HEK293 (cell line): ENCODE measurements at regions not wholly inside any gene's neighbourhood (a gene's known extent, or its start where the extent isn't known, plus 50 kb on each side); places are given as distances from the start of the nearest gene placed in this dataset.
A peak's percentile ranks its signal among the peaks of the same experiment; 100 is the strongest.

Source experiments
- CTCF ChIA-PET: fragments of 350-600 bp; formaldehyde crosslinking; extraction: SDS; loops from one replicate; lab custom pipeline; 2021; ENCODE audit warnings: antibody characterized with exemption; lab: Yijun Ruan, JAX
- POLR2A ChIA-PET: fragments of 300-600 bp; formaldehyde crosslinking; extraction: SDS; loops from one replicate; lab custom pipeline; 2020; ENCODE audit warnings: antibody characterized with exemption, inconsistent platforms; lab: Yijun Ruan, JAX
- H3K27ac ChIP-seq: fragments of 200-500 bp; sonication (Bioruptor generic); 2 replicates; pipeline ENCODE4 v1.5.1; 2014; ENCODE audit warnings: low read depth, low read length, control low read depth, inconsistent platforms; ENCODE audit errors: extremely low read depth
- H3K36me3 ChIP-seq, 2 experiments: fragments of 200-500 bp in 1 of 2; sonication (Bioruptor generic) in 1 of 2; 1 replicate in 1 of 2; 2 replicates in 1 of 2; pipeline ENCODE4 v1.5.1; 2014 to 2017; ENCODE audit warnings: inconsistent platforms in 2 of 2, low read length in 2 of 2; ENCODE audit not compliant: control insufficient read depth in 2 of 2, insufficient read depth in 1 of 2
- H3K4me1 ChIP-seq: fragments of 200-500 bp; sonication (Bioruptor generic); 2 replicates; pipeline ENCODE4 v1.5.1; 2014; ENCODE audit warnings: mild to moderate bottlenecking, low read length, inconsistent platforms; ENCODE audit not compliant: control insufficient read depth, insufficient read depth
- H3K4me3 ChIP-seq: 2 replicates; pipeline ENCODE4 v1.5.1; 2011; ENCODE audit warnings: low read depth, mild to moderate bottlenecking, control low read depth, low read length, moderate library complexity
- H3K9me3 ChIP-seq: fragments of 200-500 bp; sonication (Bioruptor generic); 2 replicates; pipeline ENCODE4 v1.5.1; 2014; ENCODE audit warnings: low read depth, low read length, inconsistent platforms; ENCODE audit not compliant: control insufficient read depth, insufficient read depth
- GFI1B ChIP-seq: fragments of 450-650 bp; formaldehyde crosslinking; IDR thresholded peaks from 2 replicates; pipeline ENCODE4 v1.5.1; 2016; ENCODE audit warnings: missing biosample characterization, missing genetic modification characterization
- GLIS1 ChIP-seq: fragments of 450-650 bp; formaldehyde crosslinking; IDR thresholded peaks from 2 replicates; pipeline ENCODE4 v1.5.1; 2016; ENCODE audit warnings: missing biosample characterization, missing genetic modification characterization
- KLF8 ChIP-seq: fragments of 450-650 bp; formaldehyde crosslinking; IDR thresholded peaks from 2 replicates; pipeline ENCODE4 v1.5.1; 2016; ENCODE audit warnings: missing biosample characterization, missing genetic modification characterization
- OVOL3 ChIP-seq: fragments of 450-650 bp; formaldehyde crosslinking; IDR thresholded peaks from 2 replicates; pipeline ENCODE4 v1.5.1; 2016; ENCODE audit warnings: missing biosample characterization, missing genetic modification characterization
- REPIN1 ChIP-seq: fragments of 450-650 bp; formaldehyde crosslinking; IDR thresholded peaks from 2 replicates; pipeline ENCODE4 v1.5.1; 2017; ENCODE audit warnings: missing biosample characterization, missing genetic modification characterization, low read depth
- ZNF10 ChIP-seq: fragments of 450-650 bp; formaldehyde crosslinking; IDR thresholded peaks from 2 replicates; pipeline ENCODE4 v1.5.1; 2017; ENCODE audit warnings: missing biosample characterization, missing genetic modification characterization
- ZNF169 ChIP-seq: fragments of 450-650 bp; formaldehyde crosslinking; IDR thresholded peaks from 2 replicates; pipeline ENCODE4 v1.5.1; 2016; ENCODE audit warnings: missing biosample characterization, missing genetic modification characterization
- ZNF302 ChIP-seq: fragments of 450-650 bp; formaldehyde crosslinking; IDR thresholded peaks from 2 replicates; pipeline ENCODE4 v1.5.1; 2016; ENCODE audit warnings: missing biosample characterization, missing genetic modification characterization, low read depth
- ZNF510 ChIP-seq: fragments of 450-650 bp; formaldehyde crosslinking; IDR thresholded peaks from 2 replicates; pipeline ENCODE4 v1.5.1; 2018; ENCODE audit warnings: mild to moderate bottlenecking, missing genetic modification characterization, missing biosample characterization; ENCODE audit not compliant: insufficient replicate concordance
- ZNF544 ChIP-seq: fragments of 450-650 bp; formaldehyde crosslinking; IDR thresholded peaks from 2 replicates; pipeline ENCODE4 v1.5.0; 2017; ENCODE audit warnings: missing biosample characterization, missing genetic modification characterization
- ZNF548 ChIP-seq: fragments of 450-650 bp; formaldehyde crosslinking; IDR thresholded peaks from 2 replicates; pipeline ENCODE4 v1.5.1; 2016; ENCODE audit warnings: missing biosample characterization, missing genetic modification characterization
- ZNF629 ChIP-seq: fragments of 450-650 bp; formaldehyde crosslinking; IDR thresholded peaks from 2 replicates; pipeline ENCODE4 v1.5.1; 2017; ENCODE audit warnings: missing biosample characterization, missing genetic modification characterization
- ZNF747 ChIP-seq: fragments of 450-650 bp; formaldehyde crosslinking; IDR thresholded peaks from 2 replicates; pipeline ENCODE4 v1.5.1; 2016; ENCODE audit warnings: missing biosample characterization, missing genetic modification characterization
- TF ChIP-seq, protein P1 (sequence below): fragments of 450-650 bp; formaldehyde crosslinking; IDR thresholded peaks from 2 replicates; pipeline ENCODE4 v1.5.1; 2016; ENCODE audit warnings: missing biosample characterization, missing genetic modification characterization
- TF ChIP-seq, protein P2 (sequence below): fragments of 450-650 bp; formaldehyde crosslinking; IDR thresholded peaks from 2 replicates; pipeline ENCODE4 v1.5.1; 2016; ENCODE audit warnings: missing biosample characterization, missing genetic modification characterization, low read depth
- TF ChIP-seq, protein P3 (sequence below): fragments of 450-650 bp; formaldehyde crosslinking; IDR thresholded peaks from 2 replicates; pipeline ENCODE4 v1.5.1; 2016; ENCODE audit warnings: missing biosample characterization, missing genetic modification characterization
- TF ChIP-seq, protein P4 (sequence below): fragments of 450-650 bp; formaldehyde crosslinking; IDR thresholded peaks from 2 replicates; pipeline ENCODE4 v1.5.1; 2016; ENCODE audit warnings: missing biosample characterization, missing genetic modification characterization
- TF ChIP-seq, protein P5 (sequence below): fragments of 450-650 bp; formaldehyde crosslinking; IDR thresholded peaks from 2 replicates; pipeline ENCODE4 v1.5.1; 2016; ENCODE audit warnings: missing biosample characterization, missing genetic modification characterization

DNA sequence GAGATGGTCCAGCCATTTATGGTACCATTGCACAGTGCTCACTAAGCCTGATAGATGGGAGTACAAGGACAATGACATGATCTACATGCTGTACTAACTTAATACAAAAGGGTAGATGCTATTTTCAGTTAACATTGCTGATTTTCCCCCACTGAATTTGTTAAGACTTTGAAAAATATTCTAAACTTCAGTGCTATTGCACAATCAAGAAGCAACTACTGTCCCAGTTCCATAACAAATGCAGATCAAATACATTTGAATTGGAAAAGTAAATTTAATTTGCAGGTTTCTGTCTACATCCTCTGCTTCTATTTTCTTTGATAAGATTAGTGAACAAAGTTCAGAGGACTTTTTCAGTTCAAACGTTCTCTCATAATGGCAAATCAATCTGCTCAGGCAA, 366.8 kb upstream of the FGF13 start (continued):
- TF ChIP-seq, protein P1, sequence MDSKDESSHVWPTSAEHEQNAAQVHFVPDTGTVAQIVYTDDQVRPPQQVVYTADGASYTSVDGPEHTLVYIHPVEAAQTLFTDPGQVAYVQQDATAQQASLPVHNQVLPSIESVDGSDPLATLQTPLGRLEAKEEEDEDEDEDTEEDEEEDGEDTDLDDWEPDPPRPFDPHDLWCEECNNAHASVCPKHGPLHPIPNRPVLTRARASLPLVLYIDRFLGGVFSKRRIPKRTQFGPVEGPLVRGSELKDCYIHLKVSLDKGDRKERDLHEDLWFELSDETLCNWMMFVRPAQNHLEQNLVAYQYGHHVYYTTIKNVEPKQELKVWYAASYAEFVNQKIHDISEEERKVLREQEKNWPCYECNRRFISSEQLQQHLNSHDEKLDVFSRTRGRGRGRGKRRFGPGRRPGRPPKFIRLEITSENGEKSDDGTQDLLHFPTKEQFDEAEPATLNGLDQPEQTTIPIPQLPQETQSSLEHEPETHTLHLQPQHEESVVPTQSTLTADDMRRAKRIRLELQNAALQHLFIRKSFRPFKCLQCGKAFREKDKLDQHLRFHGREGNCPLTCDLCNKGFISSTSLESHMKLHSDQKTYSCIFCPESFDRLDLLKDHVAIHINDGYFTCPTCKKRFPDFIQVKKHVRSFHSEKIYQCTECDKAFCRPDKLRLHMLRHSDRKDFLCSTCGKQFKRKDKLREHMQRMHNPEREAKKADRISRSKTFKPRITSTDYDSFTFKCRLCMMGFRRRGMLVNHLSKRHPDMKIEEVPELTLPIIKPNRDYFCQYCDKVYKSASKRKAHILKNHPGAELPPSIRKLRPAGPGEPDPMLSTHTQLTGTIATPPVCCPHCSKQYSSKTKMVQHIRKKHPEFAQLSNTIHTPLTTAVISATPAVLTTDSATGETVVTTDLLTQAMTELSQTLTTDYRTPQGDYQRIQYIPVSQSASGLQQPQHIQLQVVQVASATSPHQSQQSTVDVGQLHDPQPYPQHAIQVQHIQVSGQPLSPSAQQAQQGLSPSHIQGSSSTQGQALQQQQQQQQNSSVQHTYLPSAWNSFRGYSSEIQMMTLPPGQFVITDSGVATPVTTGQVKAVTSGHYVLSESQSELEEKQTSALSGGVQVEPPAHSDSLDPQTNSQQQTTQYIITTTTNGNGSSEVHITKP (tag by site-specific recombination): no peak
- no peak for TF ChIP-seq ZNF548 (tag by site-specific recombination)
- TF ChIP-seq, protein P2, sequence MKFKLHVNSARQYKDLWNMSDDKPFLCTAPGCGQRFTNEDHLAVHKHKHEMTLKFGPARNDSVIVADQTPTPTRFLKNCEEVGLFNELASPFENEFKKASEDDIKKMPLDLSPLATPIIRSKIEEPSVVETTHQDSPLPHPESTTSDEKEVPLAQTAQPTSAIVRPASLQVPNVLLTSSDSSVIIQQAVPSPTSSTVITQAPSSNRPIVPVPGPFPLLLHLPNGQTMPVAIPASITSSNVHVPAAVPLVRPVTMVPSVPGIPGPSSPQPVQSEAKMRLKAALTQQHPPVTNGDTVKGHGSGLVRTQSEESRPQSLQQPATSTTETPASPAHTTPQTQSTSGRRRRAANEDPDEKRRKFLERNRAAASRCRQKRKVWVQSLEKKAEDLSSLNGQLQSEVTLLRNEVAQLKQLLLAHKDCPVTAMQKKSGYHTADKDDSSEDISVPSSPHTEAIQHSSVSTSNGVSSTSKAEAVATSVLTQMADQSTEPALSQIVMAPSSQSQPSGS (tag by site-specific recombination): no peak

DNA sequence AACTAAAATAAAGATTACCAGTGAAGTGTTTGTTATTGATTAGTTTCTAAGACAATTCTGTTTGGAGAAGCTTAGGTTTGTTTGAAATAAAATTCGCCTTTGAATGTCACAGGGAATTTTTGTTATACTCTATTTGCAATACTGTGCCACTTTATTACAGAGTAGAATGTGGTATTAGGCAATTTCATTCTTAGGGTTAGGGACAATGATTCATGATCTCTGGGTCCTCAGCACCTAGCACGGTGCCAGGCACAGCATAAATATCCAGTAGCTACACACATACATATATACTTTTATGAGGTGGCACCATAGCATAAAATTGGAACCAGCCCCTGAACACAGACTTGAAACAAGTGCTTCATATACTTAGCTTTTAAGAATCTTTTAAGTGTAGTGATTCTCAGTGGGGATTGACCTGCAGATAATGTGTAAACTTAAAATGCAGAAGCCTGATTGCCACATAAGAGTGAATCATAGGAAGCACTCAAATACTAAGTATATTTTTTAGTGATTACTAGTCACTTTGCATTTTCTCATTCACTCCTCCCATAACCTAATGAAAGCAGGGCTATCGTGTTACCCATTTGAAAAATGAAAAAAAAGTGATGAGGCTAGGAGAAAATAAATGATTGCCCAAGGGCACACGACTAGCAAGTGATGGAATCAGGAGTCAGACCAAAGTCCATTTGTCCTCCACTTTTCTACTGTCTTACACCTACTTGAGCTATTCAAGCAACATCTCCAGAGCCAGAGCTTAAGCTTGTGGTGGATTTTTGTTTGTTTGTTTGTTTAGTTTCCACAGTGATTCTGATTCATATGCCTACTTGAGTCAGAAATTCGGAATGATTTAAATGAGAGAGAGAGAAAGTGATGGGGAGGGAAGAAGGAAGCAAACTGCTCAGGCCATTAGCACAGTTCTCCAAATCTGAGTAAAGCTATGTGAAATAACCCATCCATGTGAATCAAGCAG, 366.0 kb upstream of the FGF13 start:
- POLR2A ChIA-PET: no interaction called here
- Histone ChIP-seq H3K36me3 (no peaks in the 10 kb centered on the region), H3K4me3 (no peak overlapping the region), H3K4me1 (peaks cover 4% of the 10 kb centered on the region; the same call in 1 of the 2 replicates), H3K9me3 (no peaks in the 10 kb centered on the region), H3K27ac (no peak overlapping the region)
- no peak for TF ChIP-seq GLIS1 (tag by site-specific recombination)
- CTCF ChIA-PET: no interaction called here

DNA sequence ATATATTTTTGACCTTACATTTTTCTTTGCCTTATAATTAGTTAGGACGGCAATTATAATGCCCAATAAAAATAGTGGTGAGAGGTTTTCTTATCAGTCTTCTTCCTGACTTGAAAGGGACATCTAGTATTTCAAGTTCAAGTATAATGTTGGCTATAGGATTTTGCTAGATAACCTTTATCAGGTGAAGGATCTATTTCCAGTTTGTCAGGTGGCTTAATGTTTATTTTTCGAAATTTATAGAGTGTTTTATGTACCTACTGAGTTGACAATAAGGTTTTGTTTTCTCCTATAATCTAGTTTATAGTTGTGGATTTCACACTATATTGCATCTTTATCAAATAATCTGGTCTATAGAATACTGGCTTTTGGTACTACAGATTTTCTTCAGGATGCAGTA, 351.8 kb upstream of the FGF13 start:
- Histone ChIP-seq H3K4me3 (no peak overlapping the region), H3K36me3 (no peaks in the 10 kb centered on the region), H3K27ac (no peak overlapping the region), H3K4me1 (peaks cover 3% of the 10 kb centered on the region), H3K9me3 (no peaks in the 10 kb centered on the region)
- POLR2A ChIA-PET: no interaction called here
- TF ChIP-seq ZNF10 (tag by site-specific recombination) (peak; percentile 82), ZNF169 (tag by site-specific recombination) (no peak), ZNF544 (no peak)
- TF ChIP-seq, protein P3, sequence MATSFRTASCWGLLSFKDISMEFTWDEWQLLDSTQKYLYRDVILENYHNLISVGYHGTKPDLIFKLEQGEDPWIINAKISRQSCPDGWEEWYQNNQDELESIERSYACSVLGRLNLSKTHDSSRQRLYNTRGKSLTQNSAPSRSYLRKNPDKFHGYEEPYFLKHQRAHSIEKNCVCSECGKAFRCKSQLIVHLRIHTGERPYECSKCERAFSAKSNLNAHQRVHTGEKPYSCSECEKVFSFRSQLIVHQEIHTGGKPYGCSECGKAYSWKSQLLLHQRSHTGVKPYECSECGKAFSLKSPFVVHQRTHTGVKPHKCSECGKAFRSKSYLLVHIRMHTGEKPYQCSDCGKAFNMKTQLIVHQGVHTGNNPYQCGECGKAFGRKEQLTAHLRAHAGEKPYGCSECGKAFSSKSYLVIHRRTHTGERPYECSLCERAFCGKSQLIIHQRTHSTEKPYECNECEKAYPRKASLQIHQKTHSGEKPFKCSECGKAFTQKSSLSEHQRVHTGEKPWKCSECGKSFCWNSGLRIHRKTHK (tag by site-specific recombination): no peak
- CTCF ChIA-PET: no interaction called here

DNA sequence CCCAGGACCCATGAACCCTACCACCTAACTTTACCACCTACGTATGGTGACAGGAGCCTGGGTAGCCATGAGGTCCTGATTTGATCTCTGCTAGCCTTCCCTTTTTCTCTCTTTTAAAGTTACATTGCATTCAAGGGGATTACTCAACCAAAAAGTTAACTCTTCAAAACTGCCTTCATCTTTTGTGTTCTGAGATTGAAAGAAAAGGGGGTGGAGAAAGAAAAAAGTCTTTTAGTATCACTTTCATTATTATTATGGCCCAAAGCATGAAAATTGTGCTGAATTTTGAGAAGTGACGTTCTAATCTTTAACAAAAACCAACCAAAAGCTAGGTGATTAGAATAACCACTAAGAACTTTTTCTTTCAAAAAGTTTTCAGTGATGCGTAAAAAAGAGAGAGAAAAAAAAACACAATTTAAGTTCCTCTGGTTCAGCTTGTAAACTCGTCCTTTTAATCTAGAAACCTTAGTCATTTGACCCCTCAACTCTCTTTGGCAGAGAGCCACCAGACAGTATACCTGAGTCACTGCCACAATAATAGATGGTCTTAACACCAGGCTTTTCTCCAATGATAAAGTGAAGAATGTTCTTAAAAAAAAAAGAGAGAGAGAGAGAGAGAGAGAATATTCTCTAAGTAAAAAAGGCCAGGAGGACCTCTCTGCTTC, 347.4 kb upstream of the FGF13 start:
- Histone ChIP-seq H3K27ac (no peak overlapping the region), H3K9me3 (no peaks in the 10 kb centered on the region), H3K4me1 (peaks cover 3% of the 10 kb centered on the region), H3K4me3 (no peak overlapping the region), H3K36me3 (no peaks in the 10 kb centered on the region)
- ChIA-PET POLR2A (no interaction called here), CTCF (no interaction called here)
- TF ChIP-seq KLF8 (tag by site-specific recombination) (0 out of 2 replicates have a peak, but pooled peaks have one; percentile 26), ZNF629 (tag by site-specific recombination) (no peak), GFI1B (no peak), REPIN1 (tag by site-specific recombination) (no peak), ZNF302 (no peak), ZNF747 (tag by site-specific recombination) (no peak), ZNF510 (no peak), OVOL3 (tag by site-specific recombination) (no peak)
- TF ChIP-seq, protein P4, sequence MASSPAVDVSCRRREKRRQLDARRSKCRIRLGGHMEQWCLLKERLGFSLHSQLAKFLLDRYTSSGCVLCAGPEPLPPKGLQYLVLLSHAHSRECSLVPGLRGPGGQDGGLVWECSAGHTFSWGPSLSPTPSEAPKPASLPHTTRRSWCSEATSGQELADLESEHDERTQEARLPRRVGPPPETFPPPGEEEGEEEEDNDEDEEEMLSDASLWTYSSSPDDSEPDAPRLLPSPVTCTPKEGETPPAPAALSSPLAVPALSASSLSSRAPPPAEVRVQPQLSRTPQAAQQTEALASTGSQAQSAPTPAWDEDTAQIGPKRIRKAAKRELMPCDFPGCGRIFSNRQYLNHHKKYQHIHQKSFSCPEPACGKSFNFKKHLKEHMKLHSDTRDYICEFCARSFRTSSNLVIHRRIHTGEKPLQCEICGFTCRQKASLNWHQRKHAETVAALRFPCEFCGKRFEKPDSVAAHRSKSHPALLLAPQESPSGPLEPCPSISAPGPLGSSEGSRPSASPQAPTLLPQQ (tag by site-specific recombination): no peak
- TF ChIP-seq, protein P5, sequence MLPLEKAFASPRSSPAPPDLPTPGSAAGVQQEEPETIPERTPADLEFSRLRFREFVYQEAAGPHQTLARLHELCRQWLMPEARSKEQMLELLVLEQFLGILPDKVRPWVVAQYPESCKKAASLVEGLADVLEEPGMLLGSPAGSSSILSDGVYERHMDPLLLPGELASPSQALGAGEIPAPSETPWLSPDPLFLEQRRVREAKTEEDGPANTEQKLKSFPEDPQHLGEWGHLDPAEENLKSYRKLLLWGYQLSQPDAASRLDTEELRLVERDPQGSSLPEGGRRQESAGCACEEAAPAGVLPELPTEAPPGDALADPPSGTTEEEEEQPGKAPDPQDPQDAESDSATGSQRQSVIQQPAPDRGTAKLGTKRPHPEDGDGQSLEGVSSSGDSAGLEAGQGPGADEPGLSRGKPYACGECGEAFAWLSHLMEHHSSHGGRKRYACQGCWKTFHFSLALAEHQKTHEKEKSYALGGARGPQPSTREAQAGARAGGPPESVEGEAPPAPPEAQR (tag by site-specific recombination): no peak
